IMR-90 (cell line): ENCODE measurements at regions not wholly inside any gene's neighbourhood (a gene's known extent, or its start where the extent isn't known, plus 50 kb on each side); places are given as distances from the start of the nearest gene placed in this dataset.

Experiments
- ATAC-seq: fragments of 200-7000 bp; cut with Tn5 transposase; 2 replicates; pipeline ENCODE4 v1.9.1; 2020; ENCODE audit warnings: low read depth, mild to moderate bottlenecking, moderate library complexity
- BruUV-seq: library from RNA; stranded (reverse); fragments of 400-500 nt; replicated peaks from 2 replicates; lab custom pipeline; 2021; lab: Mats Ljungman, UMichigan
- CTCF ChIA-PET: fragments of 300-600 bp; formaldehyde crosslinking; extraction: SDS; loops from one replicate; lab custom pipeline; 2021; ENCODE audit warnings: antibody characterized with exemption; lab: Yijun Ruan, JAX
- POLR2A ChIA-PET: fragments of 300-600 bp; sonication (Branson Sonifier 250); formaldehyde crosslinking; loops from one replicate; lab custom pipeline; 2022; ENCODE audit warnings: antibody characterized with exemption; ENCODE audit not compliant: unreplicated experiment; lab: Charles Lee
- DNase-seq: peaks from one replicate; pipeline ENCODE4 v3.0.0; 2013
- H2AFZ ChIP-seq: replicated peaks from 2 replicates; pipeline ENCODE3; 2013; ENCODE audit warnings: low read length, mild to moderate bottlenecking; ENCODE audit not compliant: poor library complexity
- H2AK5ac ChIP-seq: 2 replicates; pipeline ENCODE4 v1.6.1; 2013; ENCODE audit warnings: low read depth, low read length, inconsistent platforms
- H2AK9ac ChIP-seq: replicated peaks from 2 replicates; pipeline ENCODE3; 2013; ENCODE audit warnings: mild to moderate bottlenecking, low read depth, low read length, moderate library complexity; ENCODE audit not compliant: poor library complexity
- H2BK120ac ChIP-seq: 2 replicates; pipeline ENCODE4 v1.6.1; 2013; ENCODE audit warnings: low read depth, low read length, inconsistent platforms
- H2BK15ac ChIP-seq: 3 replicates; pipeline ENCODE4 v1.6.1; 2013; ENCODE audit warnings: low read depth, low read length, inconsistent platforms
- H2BK20ac ChIP-seq: 2 replicates; pipeline ENCODE4 v1.6.1; 2013; ENCODE audit warnings: low read depth, mild to moderate bottlenecking, inconsistent platforms, low read length, moderate library complexity
- H2BK5ac ChIP-seq: 2 replicates; pipeline ENCODE4 v1.6.1; 2013; ENCODE audit warnings: mild to moderate bottlenecking, low read depth, low read length, inconsistent platforms; ENCODE audit not compliant: poor library complexity, severe bottlenecking
- H3K14ac ChIP-seq: replicated peaks from 2 replicates; pipeline ENCODE4 v1.6.1; 2013; ENCODE audit warnings: low read depth, low read length, inconsistent platforms
- H3K18ac ChIP-seq: 2 replicates; pipeline ENCODE4 v1.6.1; 2013; ENCODE audit warnings: low read depth, low read length, control low read depth
- H3K23ac ChIP-seq: 2 replicates; pipeline ENCODE4 v1.6.1; 2013; ENCODE audit warnings: low read depth, low read length, inconsistent platforms
- H3K27ac ChIP-seq: 2 replicates; pipeline ENCODE4 v1.5.1; 2013; ENCODE audit warnings: mild to moderate bottlenecking, control low read depth, low read length; ENCODE audit not compliant: insufficient read depth
- H3K27me3 ChIP-seq: 2 replicates; pipeline ENCODE4 v1.6.1; 2013; ENCODE audit warnings: low read length; ENCODE audit not compliant: control insufficient read depth, insufficient read depth
- H3K36me3 ChIP-seq: 2 replicates; pipeline ENCODE4 v1.6.1; 2013; ENCODE audit warnings: low read length, mixed read lengths; ENCODE audit not compliant: control insufficient read depth, insufficient read depth
- H3K4ac ChIP-seq: 2 replicates; pipeline ENCODE4 v1.6.1; 2013; ENCODE audit warnings: low read depth, low read length, inconsistent platforms
- H3K4me1 ChIP-seq: 2 replicates; pipeline ENCODE4 v1.6.1; 2013; ENCODE audit warnings: low read length, mixed read lengths; ENCODE audit not compliant: control insufficient read depth, insufficient read depth
- H3K4me2 ChIP-seq: 2 replicates; pipeline ENCODE4 v1.6.1; 2013; ENCODE audit warnings: low read depth, mild to moderate bottlenecking, control low read depth, low read length, moderate library complexity
- H3K4me3 ChIP-seq: 2 replicates; pipeline ENCODE4 v1.5.1; 2013; ENCODE audit warnings: low read depth, mild to moderate bottlenecking, control low read depth, low read length, moderate library complexity; ENCODE audit not compliant: insufficient read depth
- H3K56ac ChIP-seq: 2 replicates; pipeline ENCODE4 v1.6.1; 2013; ENCODE audit warnings: low read length, inconsistent platforms; ENCODE audit not compliant: insufficient read depth; ENCODE audit errors: extremely low read depth
- H3K79me1 ChIP-seq, 2 experiments: 2 replicates each; pipeline ENCODE4 v1.6.1; 2013; ENCODE audit warnings: low read length in 2 of 2, inconsistent platforms in 1 of 2, low read depth in 1 of 2
- H3K9ac ChIP-seq: 2 replicates; pipeline ENCODE4 v1.6.1; 2013; ENCODE audit warnings: low read depth, low read length, control low read depth
- H3K9me1 ChIP-seq: 2 replicates; pipeline ENCODE4 v1.6.1; 2013; ENCODE audit warnings: low read length, inconsistent platforms; ENCODE audit not compliant: insufficient read depth
- H3K9me3 ChIP-seq: 2 replicates; pipeline ENCODE4 v1.6.1; 2013; ENCODE audit warnings: low read length; ENCODE audit not compliant: control insufficient read depth, insufficient read depth
- H4K20me1 ChIP-seq: 2 replicates; pipeline ENCODE4 v1.6.1; 2013; ENCODE audit warnings: low read length, inconsistent platforms; ENCODE audit not compliant: insufficient read depth
- H4K5ac ChIP-seq: 2 replicates; pipeline ENCODE4 v1.6.1; 2013; ENCODE audit warnings: mild to moderate bottlenecking, low read depth, low read length, control low read depth
- H4K8ac ChIP-seq, 2 experiments: 2 replicates each; pipeline ENCODE4 v1.6.1; 2013; ENCODE audit warnings: low read depth in 2 of 2, low read length in 2 of 2, control low read depth in 1 of 2, inconsistent platforms in 1 of 2
- H4K91ac ChIP-seq: 2 replicates; pipeline ENCODE4 v1.6.1; 2013; ENCODE audit warnings: low read depth, low read length, inconsistent platforms; ENCODE audit not compliant: insufficient read depth
- BHLHE40 ChIP-seq: fragments of 150-350 bp; IDR thresholded peaks from 2 replicates; pipeline ENCODE4 v1.6.1; 2016; ENCODE audit warnings: mild to moderate bottlenecking, low read depth, low read length
- CEBPB ChIP-seq: IDR thresholded peaks from 2 replicates; pipeline ENCODE4 v1.6.1; 2012; ENCODE audit warnings: low read depth, low read length, improper control_type of control experiment
- CHD1 ChIP-seq: IDR thresholded peaks from 2 replicates; pipeline ENCODE4 v1.6.1; 2012; ENCODE audit warnings: low read depth, low read length, improper control_type of control experiment
- CTCF ChIP-seq: conservative IDR thresholded peaks from 2 replicates; pipeline ENCODE4 v1.5.1; 2012; ENCODE audit warnings: mild to moderate bottlenecking, low read depth, low read length, improper control_type of control experiment
- ELK1 ChIP-seq: fragments of 150-350 bp; IDR thresholded peaks from 2 replicates; pipeline ENCODE4 v1.6.1; 2016; ENCODE audit warnings: low read depth, mild to moderate bottlenecking, low read length, moderate library complexity, borderline replicate concordance
- FOS ChIP-seq: fragments of 150-350 bp; IDR thresholded peaks from 2 replicates; pipeline ENCODE4 v1.6.1; 2016; ENCODE audit warnings: low read depth, low read length
- MAFK ChIP-seq: IDR thresholded peaks from 2 replicates; pipeline ENCODE4 v1.6.1; 2012; ENCODE audit warnings: low read depth, low read length, improper control_type of control experiment
- MAZ ChIP-seq: IDR thresholded peaks from 2 replicates; pipeline ENCODE4 v1.6.1; 2012; ENCODE audit warnings: low read depth, mild to moderate bottlenecking, low read length, improper control_type of control experiment, moderate library complexity, borderline replicate concordance
- MXI1 ChIP-seq: IDR thresholded peaks from 2 replicates; pipeline ENCODE4 v1.6.1; 2012; ENCODE audit warnings: low read depth, mild to moderate bottlenecking, low read length, moderate library complexity, borderline replicate concordance
- POLR2A ChIP-seq: IDR thresholded peaks from 2 replicates; pipeline ENCODE4 v1.6.1; 2012; ENCODE audit warnings: mild to moderate bottlenecking, low read depth, low read length
- RAD21 ChIP-seq: IDR thresholded peaks from 2 replicates; pipeline ENCODE4 v1.6.1; 2012; ENCODE audit warnings: low read length, improper control_type of control experiment
- RCOR1 ChIP-seq: IDR thresholded peaks from 2 replicates; pipeline ENCODE4 v1.6.1; 2012; ENCODE audit warnings: mild to moderate bottlenecking, low read length, improper control_type of control experiment; ENCODE audit not compliant: insufficient replicate concordance
- RFX5 ChIP-seq: IDR thresholded peaks from 2 replicates; pipeline ENCODE4 v1.8.0; 2012; ENCODE audit warnings: low read depth, mild to moderate bottlenecking, low read length, moderate library complexity
- SMC3 ChIP-seq: fragments of 150-350 bp; IDR thresholded peaks from 2 replicates; pipeline ENCODE4 v1.6.1; 2016; ENCODE audit warnings: low read depth, mild to moderate bottlenecking, antibody characterized with exemption, low read length, moderate library complexity
- USF2 ChIP-seq: fragments of 150-350 bp; IDR thresholded peaks from 2 replicates; pipeline ENCODE4 v1.6.1; 2017; ENCODE audit warnings: mild to moderate bottlenecking, antibody characterized with exemption, low read length, low read depth
- WGBS, 2 experiments: methylation state at CpG; one replicate each; pipeline versions ENCODE4 v1.1.5 to v1.1.7; 2013; ENCODE audit warnings: missing lambda C conversion rate in 2 of 2; ENCODE audit not compliant: insufficient read length in 1 of 2; ENCODE audit errors: extremely low coverage in 2 of 2; 5-methylcytosine and 5-hydroxymethylcytosine counted together
- dilution Hi-C: fragments of 300-500 bp; cut with HindIII; formaldehyde crosslinking; loops from one replicate; pipeline ENCODE4 v1.14.3; 2018; ENCODE audit warnings: low sequenced_read_pairs; ENCODE audit not compliant: unreplicated experiment
- in situ Hi-C: fragments of 300-500 bp; cut with MboI; formaldehyde crosslinking; loops from 3 replicates; pipeline ENCODE4 v1.14.3; 2019; ENCODE audit warnings: low sequenced_read_pairs, inconsistent platforms, mixed read lengths
- intact Hi-C: fragments of 100-400 bp; cut with micrococcal nuclease; formaldehyde crosslinking; loops from 2 replicates; pipeline ENCODE4 v1.10.0; 2022

- H2BK5ac ChIP-seq: no peak overlapping the region
- intact Hi-C loops: no loop called here
- ChIA-PET CTCF (no interaction called here), POLR2A (no interaction called here)
- no peak overlapping the region for H3K27ac ChIP-seq
- no peak overlapping the region for H3K56ac ChIP-seq
- no peak overlapping the region for H3K4me2 ChIP-seq
- DNase-seq: no peak
- H3K18ac ChIP-seq: no peak overlapping the region
- H3K23ac ChIP-seq: no peak overlapping the region
- no peak overlapping the region for H4K8ac ChIP-seq
- no peak overlapping the region for H2BK15ac ChIP-seq
- no peaks in the 10 kb centered on the region for H3K36me3 ChIP-seq
- no peaks in the 10 kb centered on the region for H3K4me1 ChIP-seq
- no peaks in the 10 kb centered on the region for H3K79me1 ChIP-seq
- H3K9me1 ChIP-seq: no peaks in the 10 kb centered on the region
- H3K27me3 ChIP-seq: no peaks in the 10 kb centered on the region
- no peak overlapping the region for H2AFZ ChIP-seq
- no peak overlapping the region for H2AK9ac ChIP-seq
- no peak overlapping the region for H4K5ac ChIP-seq
- dilution Hi-C loops: no loop called here
- no TSS peak for BruUV-seq
- H3K4ac ChIP-seq: no peak overlapping the region
- in situ Hi-C loops: no loop called here
- H3K9ac ChIP-seq: no peak overlapping the region
- H4K91ac ChIP-seq: no peak overlapping the region
- no CpG with 5 or more reads among the region's 5 CpGs for WGBS, 2 experiments
- TF ChIP-seq ELK1 (no peak), MAZ (no peak), USF2 (no peak), RAD21 (no peak), CHD1 (no peak), BHLHE40 (no peak), FOS (no peak), RCOR1 (no peak), SMC3 (no peak), CTCF (no peak), CEBPB (no peak), POLR2A (no peak), RFX5 (no peak), MAFK (no peak), MXI1 (no peak)
- ATAC-seq: no peak
- no peak overlapping the region for H2BK20ac ChIP-seq
- H2BK120ac ChIP-seq: no peak overlapping the region
- no peaks in the 10 kb centered on the region for H4K20me1 ChIP-seq
- H3K9me3 ChIP-seq: peaks cover 3% of the 10 kb centered on the region; the same call in 1 of the 2 replicates
- no peak overlapping the region for H2AK5ac ChIP-seq
- no peak overlapping the region for H3K14ac ChIP-seq
- H3K4me3 ChIP-seq: no peak overlapping the region
Measured at GRCh38 chr12:127077262-127078045, 1189.5 kb upstream of the TMEM132C start.
